GM19372 (cell line): ENCODE measurements at regions not wholly inside any gene's neighbourhood (a gene's known extent, or its start where the extent isn't known, plus 50 kb on each side); places are given as distances from the start of the nearest gene placed in this dataset.
A peak's percentile ranks its signal among the peaks of the same experiment; 100 is the strongest.

Experiments
- ATAC-seq: cut with Tn5 transposase; IDR thresholded peaks from one replicate; pipeline ENCODE4 v1.9.1; 2021; ENCODE audit warnings: mild to moderate bottlenecking, low read depth, moderate library complexity; ENCODE audit not compliant: unreplicated experiment

- no peak for ATAC-seq
Observed at GRCh38 chr6:169832247-169832948, 81.0 kb downstream of the ERMARD start.

GRCh38 chr6:169831450-169832246, 80.2 kb downstream of the ERMARD start:
- ATAC-seq: peak; percentile 84
